GM21723 (cell line): ENCODE measurements at regions not wholly inside any gene's neighbourhood (a gene's known extent, or its start where the extent isn't known, plus 50 kb on each side); places are given as distances from the start of the nearest gene placed in this dataset.

ENCODE experiments used
- ATAC-seq: cut with Tn5 transposase; IDR thresholded peaks from one replicate; pipeline ENCODE4 v1.9.1; 2021; ENCODE audit warnings: mild to moderate bottlenecking, moderate library complexity; ENCODE audit not compliant: unreplicated experiment

GRCh38 chr2:156837635-156838370, 401.6 kb downstream of the GPD2 start:
- ATAC-seq = no peak

DNA sequence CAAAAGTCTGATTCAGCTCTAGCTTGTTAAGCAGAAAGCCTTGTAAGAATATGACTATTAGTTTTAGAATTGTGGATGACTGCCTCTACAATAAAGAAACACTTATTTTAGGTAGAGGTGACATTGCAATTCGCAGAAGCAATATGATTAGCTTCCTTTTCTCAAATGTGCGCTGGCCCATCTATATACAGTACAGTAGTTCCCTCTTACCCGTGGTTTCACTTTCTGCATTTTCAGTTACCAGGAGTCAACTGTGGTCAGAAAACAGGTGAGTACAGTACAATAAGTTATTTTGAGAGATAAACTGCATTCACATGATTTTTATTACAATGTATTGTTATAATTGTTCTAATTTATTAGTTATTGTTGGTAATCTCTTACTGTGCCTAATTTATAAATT, 405.1 kb downstream of the GPD2 start:
- peak; percentile 74 for ATAC-seq

DNA sequence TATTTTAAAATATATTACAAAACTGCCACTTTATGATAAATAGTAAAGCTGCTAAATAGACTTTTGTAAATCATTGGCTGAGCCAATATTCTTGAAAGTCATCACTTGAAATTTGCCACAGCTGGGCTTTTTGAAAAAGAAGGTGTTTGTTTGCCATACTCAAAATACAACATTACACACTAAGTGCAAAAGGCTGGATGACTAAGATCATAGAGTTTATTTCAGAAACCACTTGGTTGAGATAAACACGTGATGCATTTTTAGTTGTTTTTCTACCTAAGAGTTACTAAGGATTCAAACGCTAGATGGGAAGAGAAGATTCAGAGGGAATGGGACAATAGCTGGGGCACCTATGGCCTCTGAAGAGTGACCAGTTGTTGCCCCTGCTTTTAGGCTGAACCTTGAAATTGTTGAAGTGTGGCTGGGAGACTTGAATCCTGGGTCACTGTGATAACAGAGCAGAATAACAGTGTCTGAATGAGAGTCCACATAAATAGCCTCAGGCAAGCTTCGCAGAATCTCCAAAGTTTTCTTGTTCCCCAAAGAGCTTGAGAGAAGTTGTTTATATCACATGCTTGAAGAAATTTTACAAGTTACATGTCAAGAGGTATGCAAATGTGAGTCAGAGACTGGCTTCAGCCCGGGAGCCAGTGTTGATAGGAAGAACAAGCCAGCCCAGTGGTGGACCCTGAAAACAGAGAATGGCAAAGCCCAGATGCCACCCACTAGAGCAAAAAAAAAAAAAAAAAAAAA, 409.8 kb downstream of the GPD2 start:
- ATAC-seq = no peak

GRCh38 chr2:156852210-156852609, 405.3 kb upstream of the GALNT5 start:
- ATAC-seq = no peak

- no peak for ATAC-seq
These were observed 404.8 kb upstream of the GALNT5 start for GRCh38 chr2:156852681-156853080.

DNA sequence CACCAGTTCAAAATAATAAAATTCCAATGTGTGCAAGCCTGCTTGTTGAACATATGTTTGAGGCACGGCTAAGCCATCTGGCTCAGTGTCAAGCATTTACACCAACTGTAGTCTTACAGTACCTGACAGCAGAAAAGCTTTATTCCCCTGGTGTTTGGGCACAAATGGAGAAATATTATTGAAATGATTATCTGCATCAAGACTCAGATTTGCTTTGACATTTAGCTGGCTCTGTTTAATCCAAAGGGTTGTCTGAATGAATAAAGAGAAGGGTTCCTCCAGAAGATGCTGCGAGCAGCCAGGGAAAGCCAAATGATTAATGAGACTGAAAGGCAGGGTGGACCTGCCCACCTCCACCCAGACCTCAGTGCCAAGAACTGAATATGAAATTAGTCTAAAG, 393.2 kb upstream of the GALNT5 start:
- ATAC-seq = no peak

DNA sequence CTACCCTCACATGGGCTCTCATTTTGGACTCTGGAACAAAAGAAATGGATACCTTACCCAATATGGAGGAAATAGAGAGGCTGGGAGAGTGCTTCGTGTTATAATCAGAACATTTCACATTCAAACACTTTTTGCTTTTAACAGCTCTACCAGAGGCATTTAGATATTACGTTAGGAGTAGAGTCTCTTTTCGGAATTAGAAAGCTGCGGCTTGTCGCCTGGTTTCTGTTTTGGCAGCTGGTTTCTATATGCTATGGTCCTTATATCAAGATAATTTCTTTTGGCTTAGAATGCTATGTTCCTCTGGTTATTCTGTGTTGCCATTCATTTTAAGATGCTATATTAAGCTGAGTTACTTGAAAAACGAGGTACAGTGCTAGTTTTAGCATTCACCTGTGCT, 392.8 kb upstream of the GALNT5 start:
- no peak for ATAC-seq

- ATAC-seq = no peak
These were observed 390.3 kb upstream of the GALNT5 start for GRCh38 chr2:156867201-156867600.

GRCh38 chr2:156874707-156875106, 382.8 kb upstream of the GALNT5 start:
- ATAC-seq = no peak

- ATAC-seq = no peak
These were observed 373.7 kb upstream of the GALNT5 start for GRCh38 chr2:156883804-156884203.

DNA sequence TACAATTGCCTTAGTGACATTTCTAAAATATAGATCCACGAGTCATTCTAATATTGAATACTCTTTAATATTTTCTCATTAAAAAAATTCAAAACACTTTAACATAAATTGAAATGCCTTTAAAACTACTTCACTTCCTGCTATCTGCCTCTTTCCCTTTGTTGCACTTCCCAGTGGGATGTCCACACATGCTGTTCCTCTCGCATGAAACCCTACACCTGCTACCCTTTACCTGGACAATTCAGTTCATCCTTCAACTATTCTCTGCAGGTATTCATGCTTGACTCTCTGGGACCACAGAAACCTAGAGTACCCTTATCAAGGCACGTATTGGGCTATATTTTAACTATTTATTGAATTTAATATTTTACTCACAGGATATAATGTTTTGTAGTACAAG, 373.3 kb upstream of the GALNT5 start:
- no peak for ATAC-seq

- no peak for ATAC-seq
These were observed 366.9 kb upstream of the GALNT5 start for GRCh38 chr2:156890529-156891148.

DNA sequence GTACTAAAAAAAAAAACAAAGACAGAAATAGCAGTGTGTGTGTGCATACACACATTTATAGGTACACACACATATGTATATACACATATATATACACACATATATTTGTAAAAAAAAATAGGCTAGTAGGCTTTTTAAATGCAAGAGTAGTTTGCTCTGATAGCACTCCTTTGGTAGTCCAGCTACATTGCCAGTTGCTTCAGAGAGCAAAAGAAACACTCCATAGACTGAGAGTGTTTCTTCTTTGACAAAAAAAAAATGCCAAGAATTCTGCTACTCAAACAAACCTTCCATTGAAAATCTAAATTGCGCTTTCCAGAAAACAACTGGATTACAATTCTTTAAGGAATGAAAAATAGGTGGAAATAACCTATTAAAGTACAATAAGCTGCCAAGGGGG, 365.9 kb upstream of the GALNT5 start:
- ATAC-seq = no peak

GRCh38 chr2:156892467-156893281, 364.8 kb upstream of the GALNT5 start:
- peak; percentile 53 for ATAC-seq

DNA sequence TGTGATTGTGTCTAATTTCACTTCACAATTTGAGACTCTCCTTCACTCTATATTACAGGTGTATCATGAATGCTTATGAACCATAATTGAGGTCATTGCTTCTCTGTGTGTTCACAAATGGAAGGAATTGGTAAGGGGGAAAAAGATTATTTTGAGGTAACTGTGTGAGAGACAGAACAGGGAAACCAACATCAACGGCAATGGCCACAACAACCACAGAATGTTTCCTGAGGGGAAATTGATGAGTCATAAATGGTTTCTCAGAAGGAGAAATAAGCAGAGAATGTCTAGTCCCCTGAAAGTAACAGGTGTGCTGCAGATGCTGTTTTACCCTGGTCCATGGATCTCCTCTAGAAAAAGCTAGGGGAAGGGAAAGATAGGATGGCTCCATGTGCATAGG, 361.2 kb upstream of the GALNT5 start:
- peak; percentile 93 for ATAC-seq

DNA sequence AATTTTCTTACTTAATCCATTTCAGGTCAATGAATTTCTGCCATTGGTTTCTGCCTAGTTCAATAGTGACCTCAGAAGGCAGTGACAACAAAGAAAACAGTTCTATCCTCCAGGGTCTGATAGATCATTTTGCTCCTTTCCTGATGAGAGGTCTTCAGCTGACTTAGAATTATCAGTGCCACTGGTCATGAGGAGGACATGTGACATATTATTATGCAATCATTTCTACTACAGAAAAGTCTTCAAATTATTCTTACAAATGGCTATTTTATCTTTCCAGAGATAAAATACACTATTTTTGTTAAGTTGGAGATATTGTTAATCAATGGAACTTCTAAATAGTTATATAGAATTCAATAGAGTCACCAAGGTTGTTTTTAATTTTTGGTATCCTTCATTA, 360.0 kb upstream of the GALNT5 start:
- no peak for ATAC-seq

DNA sequence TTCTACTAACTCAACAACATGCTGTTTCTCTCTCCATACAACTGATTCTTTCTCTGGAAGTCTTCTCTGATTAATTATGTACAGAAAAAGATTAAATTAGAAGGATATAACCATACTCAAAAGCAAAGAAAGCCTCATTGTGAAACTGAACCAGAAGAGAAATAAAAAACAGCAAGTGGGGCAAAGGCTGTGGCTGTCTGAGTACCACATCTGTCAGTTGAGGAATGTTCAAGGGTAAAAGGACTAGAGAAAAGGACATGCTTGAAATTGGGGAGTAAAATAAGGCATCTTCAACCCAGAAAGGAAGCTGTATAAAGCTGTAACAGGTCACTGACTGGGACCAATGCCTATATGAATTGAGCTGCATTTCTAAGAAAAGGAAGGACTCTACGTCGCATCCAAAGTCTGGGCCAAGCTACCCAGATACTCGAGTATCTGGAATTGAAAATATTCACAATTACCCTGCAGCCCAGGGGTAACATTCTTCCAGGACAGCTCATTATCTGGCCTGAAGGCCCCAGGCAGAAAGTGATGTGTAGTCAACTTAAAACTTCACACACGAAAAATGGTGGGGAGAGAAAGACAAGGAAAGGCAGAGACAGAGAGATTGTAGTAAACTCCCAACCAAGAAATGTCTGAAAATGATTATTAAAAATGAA, 356.0 kb upstream of the GALNT5 start:
- no peak for ATAC-seq

- ATAC-seq = no peak
These were observed 354.2 kb upstream of the GALNT5 start for GRCh38 chr2:156903335-156903734.

DNA sequence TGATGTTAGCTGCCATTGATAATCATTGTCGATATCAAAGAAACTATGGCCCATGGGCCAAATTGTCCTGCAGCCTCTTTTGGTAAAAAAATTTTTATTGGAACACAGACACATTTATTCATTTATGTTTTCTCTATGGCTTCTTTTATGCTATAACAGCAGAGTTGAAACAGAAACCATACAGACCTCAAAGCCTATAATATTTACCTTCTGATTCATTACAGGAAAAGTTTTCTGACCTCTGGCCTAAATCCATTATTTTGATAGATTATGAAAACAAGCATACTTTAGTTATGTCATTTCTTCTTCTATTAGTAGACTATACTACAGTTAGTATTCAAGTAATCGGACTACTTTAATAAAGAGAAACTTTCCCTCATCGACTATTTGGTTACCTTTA, 349.7 kb upstream of the GALNT5 start:
- no peak for ATAC-seq

DNA sequence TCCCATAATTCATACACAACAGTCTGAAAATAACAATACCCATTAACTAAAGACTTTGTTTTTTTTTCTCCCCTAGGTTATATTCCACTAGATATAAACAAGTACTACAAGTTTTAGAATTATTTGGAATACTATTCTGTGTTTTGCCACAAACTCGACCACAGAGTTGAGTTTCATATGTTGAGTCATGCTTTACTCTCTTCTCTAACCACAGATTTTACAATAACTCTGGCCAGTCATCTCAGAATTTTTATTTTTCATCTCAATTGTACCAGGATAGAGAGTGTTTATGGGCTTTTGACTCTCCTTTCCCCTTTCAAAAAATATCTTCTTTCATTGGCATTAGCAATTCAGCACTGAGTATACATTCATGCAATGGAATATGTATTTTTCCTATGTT, 348.7 kb upstream of the GALNT5 start:
- no peak for ATAC-seq

- no peak for ATAC-seq
These were observed 347.5 kb upstream of the GALNT5 start for GRCh38 chr2:156909983-156910382.
